K562 (cell line): ENCODE measurements at regions not wholly inside any gene's neighbourhood (a gene's known extent, or its start where the extent isn't known, plus 50 kb on each side); places are given as distances from the start of the nearest gene placed in this dataset.

Experiments
- ATAC-seq: fragments of 200-7000 bp; cut with Tn5 transposase; 3 replicates; pipeline ENCODE4 v1.9.1; 2020; ENCODE audit warnings: moderate library complexity
- BruUV-seq: library from RNA; stranded (reverse); fragments of 400-500 nt; replicated peaks from 2 replicates; lab custom pipeline; 2021; lab: Mats Ljungman, UMichigan
- CTCF ChIA-PET: fragments of 300-600 bp; formaldehyde crosslinking; extraction: SDS; loops from one replicate; lab custom pipeline; 2021; ENCODE audit warnings: low intra/inter-chr PET ratio; lab: Yijun Ruan, JAX
- POLR2A ChIA-PET: fragments of 300-600, 350-650 bp; sonication (Branson Sonifier 250); formaldehyde crosslinking; extraction: SDS; loops from one replicate; lab custom pipeline; 2021; ENCODE audit warnings: antibody characterized with exemption, inconsistent platforms; lab: Yijun Ruan, JAX
- DNase-seq, 4 experiments: peaks; one replicate each; pipeline versions ENCODE4 v3.0.0 to v3.0.0-alpha.2; 2011 to 2018; ENCODE audit warnings: low spot score in 3 of 4, mixed read lengths in 3 of 4; ENCODE audit errors: extremely low read depth in 1 of 4
- FAIRE-seq: peaks from 2 replicates; lab custom pipeline; 2011; peaks lifted over from hg19 to GRCh38; lab: Jason Lieb, UNC
- H2AFZ ChIP-seq: 2 replicates; pipeline ENCODE4 v1.6.0; 2011; ENCODE audit warnings: low read depth, low read length, control low read depth, inconsistent platforms
- H3K27ac ChIP-seq: fragments of 200-600 bp; 3 replicates; pipeline ENCODE4 v1.8.0; 2011; ENCODE audit warnings: low read depth, mild to moderate bottlenecking, control low read depth, inconsistent platforms, low read length, moderate library complexity, mixed read lengths; ENCODE audit errors: extremely low read depth
- H3K27me3 ChIP-seq, 2 experiments: fragments of 300-600 bp in 1 of 2; 2 replicates in 1 of 2; 3 replicates in 1 of 2; pipeline versions ENCODE4 v1.6.0 to v1.8.0; 2011; ENCODE audit warnings: inconsistent platforms in 2 of 2, low read length in 2 of 2, mild to moderate bottlenecking in 1 of 2, mixed read lengths in 1 of 2, moderate library complexity in 1 of 2; ENCODE audit not compliant: control insufficient read depth in 2 of 2, insufficient read depth in 2 of 2
- H3K36me3 ChIP-seq: fragments of 300-600 bp; 3 replicates; pipeline ENCODE4 v1.8.0; 2011; ENCODE audit warnings: mild to moderate bottlenecking, low read length, inconsistent platforms; ENCODE audit not compliant: control insufficient read depth, insufficient read depth
- H3K4me1 ChIP-seq, 2 experiments: fragments of 200-600 bp in 1 of 2; replicated peaks in 1 of 2; 2 replicates in 1 of 2; 3 replicates in 1 of 2; pipeline versions ENCODE4 v1.5.1 to v1.8.0; 2011; ENCODE audit warnings: inconsistent platforms in 2 of 2, low read length in 2 of 2, mild to moderate bottlenecking in 1 of 2, mixed read lengths in 1 of 2, moderate library complexity in 1 of 2; ENCODE audit not compliant: control insufficient read depth in 2 of 2, insufficient read depth in 2 of 2
- H3K4me2 ChIP-seq: 2 replicates; pipeline ENCODE4 v1.6.1; 2011; ENCODE audit warnings: low read length, control low read depth, inconsistent platforms, mixed read lengths; ENCODE audit not compliant: insufficient read depth
- H3K4me3 ChIP-seq: fragments of 200-600 bp; sonication (generic), shearing (Covaris generic); 2 replicates; pipeline ENCODE4 v1.5.1; 2016; ENCODE audit warnings: control low read depth, inconsistent platforms
- H3K79me2 ChIP-seq: fragments of 200-600 bp; 3 replicates; pipeline ENCODE4 v1.8.0; 2011; ENCODE audit warnings: low read length, inconsistent platforms; ENCODE audit not compliant: control insufficient read depth, insufficient read depth
- H3K9ac ChIP-seq, 2 experiments: 2 replicates each; pipeline versions ENCODE4 v1.6.0 to v1.6.1; 2011; ENCODE audit warnings: low read depth in 2 of 2, low read length in 2 of 2, control low read depth in 1 of 2, inconsistent platforms in 1 of 2, mild to moderate bottlenecking in 1 of 2, mixed read lengths in 1 of 2; ENCODE audit not compliant: insufficient read depth in 1 of 2
- H3K9me1 ChIP-seq: one replicate; pipeline ENCODE4 v1.6.0; 2011; ENCODE audit warnings: inconsistent platforms, mild to moderate bottlenecking, low read length, moderate library complexity; ENCODE audit not compliant: control insufficient read depth, insufficient read depth
- H3K9me3 ChIP-seq: replicated peaks from 2 replicates; pipeline ENCODE4 v1.5.1; 2011; ENCODE audit warnings: low read depth, low read length, inconsistent platforms; ENCODE audit not compliant: control insufficient read depth, insufficient read depth
- H4K20me1 ChIP-seq: replicated peaks from 2 replicates; pipeline ENCODE4 v1.6.1; 2011; ENCODE audit warnings: low read length, inconsistent platforms, mixed read lengths; ENCODE audit not compliant: control insufficient read depth, insufficient read depth
- BHLHE40 ChIP-seq: IDR thresholded peaks from 2 replicates; pipeline ENCODE4 v1.6.1; 2011; ENCODE audit warnings: low read length, improper control_type of control experiment
- CTBP1 ChIP-seq: fragments of 450-650 bp; IDR thresholded peaks from 2 replicates; pipeline ENCODE4 v1.6.1; 2016; ENCODE audit warnings: borderline replicate concordance
- HDAC6 ChIP-seq: IDR thresholded peaks from 2 replicates; pipeline ENCODE4 v1.6.1; 2012; ENCODE audit warnings: low read depth, mild to moderate bottlenecking, control low read depth, inconsistent platforms, low read length, moderate library complexity
- HSF4 ChIP-seq: fragments of 250-450 bp; sonication (Bioruptor Pico); IDR thresholded peaks from 2 replicates; pipeline ENCODE4 v2.1.2; 2022; ENCODE audit warnings: mild to moderate bottlenecking, moderate library complexity, borderline replicate concordance
- PHF8 ChIP-seq: fragments of 200-600 bp; sonication (generic); IDR thresholded peaks from 2 replicates; pipeline ENCODE4 v1.6.1; 2012; ENCODE audit warnings: mixed run types, mild to moderate bottlenecking, inconsistent platforms, low read length, moderate library complexity, borderline replicate concordance
- SRSF9 ChIP-seq: fragments of 200-400 bp; formaldehyde crosslinking; IDR thresholded peaks from 2 replicates; pipeline ENCODE4 v1.6.1; 2017; ENCODE audit warnings: low read depth, low read length, borderline replicate concordance
- TAF15 ChIP-seq: fragments of 200-400 bp; formaldehyde crosslinking; IDR thresholded peaks from 2 replicates; pipeline ENCODE4 v1.6.1; 2017; ENCODE audit warnings: mild to moderate bottlenecking, low read depth, low read length, moderate library complexity
- WHSC1 ChIP-seq: IDR thresholded peaks from one replicate; pipeline ENCODE4 v1.6.1; 2012; ENCODE audit warnings: low read length, control low read depth, inconsistent platforms
- ZNF146 ChIP-seq: IDR thresholded peaks from one replicate; pipeline ENCODE4 v1.6.1; 2018; ENCODE audit warnings: missing compliant biosample characterization; ENCODE audit not compliant: unreplicated experiment
- ZNF586 ChIP-seq: fragments of 450-650 bp; formaldehyde crosslinking; conservative IDR thresholded peaks from 2 replicates; pipeline ENCODE4 v1.4.0; 2020; ENCODE audit warnings: mild to moderate bottlenecking, moderate library complexity
- ZNF707 ChIP-seq: fragments of 250-450 bp; sonication (Bioruptor Pico); conservative IDR thresholded peaks from 2 replicates; pipeline ENCODE4 v1.8.0; 2022; ENCODE audit warnings: inconsistent platforms, mild to moderate bottlenecking, moderate library complexity
- WGBS: fragments of 100-300 bp; shearing (Covaris generic); methylation state at CpG from one replicate; pipeline ENCODE4 v1.1.6; 2016; ENCODE audit warnings: low coverage, mixed read lengths; ENCODE audit not compliant: insufficient coverage; ENCODE audit errors: missing lambda C conversion rate; 5-methylcytosine and 5-hydroxymethylcytosine counted together
- in situ Hi-C: fragments of 300-500 bp; cut with MboI; formaldehyde crosslinking; loops from 4 replicates; pipeline ENCODE4 v1.15.0; 2018; ENCODE audit warnings: inconsistent platforms, mixed read lengths
- intact Hi-C: fragments of 100-400 bp; cut with micrococcal nuclease; formaldehyde crosslinking; loops from 2 replicates; pipeline ENCODE4 v1.14.2; 2022
- TF ChIP-seq, protein P1 (sequence below), 2 experiments: fragments of 200-800 bp in 1 of 2; sonication (Bioruptor generic) in 1 of 2; sonication (generic) in 1 of 2; formaldehyde crosslinking in 1 of 2; IDR thresholded peaks in 1 of 2; conservative IDR thresholded peaks in 1 of 2; 2 replicates each; pipeline versions ENCODE4 v1.5.0 to v1.6.1; 2016 to 2020; ENCODE audit warnings: missing compliant biosample characterization in 1 of 2, missing genetic modification characterization in 1 of 2, missing genetic modification reagents in 1 of 2
- TF ChIP-seq, protein P2 (sequence below): fragments of 450-650 bp; formaldehyde crosslinking; conservative IDR thresholded peaks from 2 replicates; pipeline ENCODE4 v1.4.0; 2022; ENCODE audit warnings: mild to moderate bottlenecking, missing genetic modification characterization

DNA sequence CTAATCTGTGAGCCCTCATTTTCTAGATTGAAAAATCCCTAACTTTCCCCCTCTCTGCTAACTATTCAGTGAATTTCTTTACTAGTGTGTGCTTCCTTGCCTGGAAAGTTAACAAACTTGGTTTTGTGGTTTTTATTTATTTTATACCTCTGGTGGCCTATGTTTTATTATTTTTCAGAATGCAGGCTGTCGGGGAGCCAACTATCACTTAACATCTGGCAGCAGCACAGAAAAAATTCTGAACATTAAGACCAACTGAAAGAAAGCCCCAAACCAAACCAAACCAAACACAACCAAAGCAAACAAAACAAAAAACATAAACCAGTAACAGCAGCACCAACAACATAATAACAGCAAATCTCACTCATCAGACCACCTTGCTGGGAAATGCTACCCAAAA, 109.0 kb upstream of the KL start:
- intact Hi-C loops: no loop called here
- in situ Hi-C loops: no loop called here
- H3K79me2 ChIP-seq: no peaks in the 10 kb centered on the region

DNA sequence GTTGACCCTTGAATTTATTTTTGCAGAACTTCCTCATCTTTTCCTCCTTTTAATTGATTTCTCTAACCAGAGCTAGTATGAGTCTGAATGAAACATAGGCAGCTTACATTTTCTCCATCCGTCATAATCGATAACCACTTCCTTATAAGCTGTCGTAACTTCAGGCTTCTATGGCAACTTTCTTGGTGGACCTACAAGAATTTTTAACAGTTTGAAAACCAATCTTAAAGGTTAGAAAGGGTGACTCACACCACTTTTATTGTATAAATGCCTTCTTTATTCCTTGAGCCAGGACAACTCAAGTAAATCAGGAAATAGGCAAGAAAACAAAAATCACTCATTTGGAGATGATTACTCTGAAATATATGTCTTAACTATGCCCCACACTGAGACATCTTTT, 105.7 kb upstream of the KL start:
- intact Hi-C loops (no loop called here), in situ Hi-C loops (no loop called here)
- Histone ChIP-seq H3K9me1 (no peaks in the 10 kb centered on the region), H3K4me3 (no peak overlapping the region), H3K79me2 (no peaks in the 10 kb centered on the region), H3K4me1 (no peaks in the 10 kb centered on the region), H3K27me3 (no peaks in the 10 kb centered on the region), H3K9ac (no peak overlapping the region), H3K27ac (no peak overlapping the region), H4K20me1 (no peaks in the 10 kb centered on the region), H3K36me3 (no peaks in the 10 kb centered on the region), H3K4me2 (no peak overlapping the region), H2AFZ (no peak overlapping the region), H3K9me3 (no peaks in the 10 kb centered on the region)
- DNase-seq: no peak
- no TSS peak for BruUV-seq
- ATAC-seq: no peak
- no peak for FAIRE-seq
- TF ChIP-seq, protein P1, sequence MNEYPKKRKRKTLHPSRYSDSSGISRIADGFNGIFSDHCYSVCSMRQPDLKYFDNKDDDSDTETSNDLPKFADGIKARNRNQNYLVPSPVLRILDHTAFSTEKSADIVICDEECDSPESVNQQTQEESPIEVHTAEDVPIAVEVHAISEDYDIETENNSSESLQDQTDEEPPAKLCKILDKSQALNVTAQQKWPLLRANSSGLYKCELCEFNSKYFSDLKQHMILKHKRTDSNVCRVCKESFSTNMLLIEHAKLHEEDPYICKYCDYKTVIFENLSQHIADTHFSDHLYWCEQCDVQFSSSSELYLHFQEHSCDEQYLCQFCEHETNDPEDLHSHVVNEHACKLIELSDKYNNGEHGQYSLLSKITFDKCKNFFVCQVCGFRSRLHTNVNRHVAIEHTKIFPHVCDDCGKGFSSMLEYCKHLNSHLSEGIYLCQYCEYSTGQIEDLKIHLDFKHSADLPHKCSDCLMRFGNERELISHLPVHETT (CRISPR knock-in tag; conservative IDR thresholded peaks at IDR 0.05 in 1 of 2, IDR thresholded peaks at IDR 0.05 in 1 of 2): no peak
- TF ChIP-seq HSF4 (CRISPR knock-in tag) (no peak), BHLHE40 (no peak), WHSC1 (no peak), SRSF9 (no peak), CTBP1 (no peak), HDAC6 (no peak), ZNF707 (CRISPR knock-in tag) (no peak)
- ChIA-PET POLR2A (interaction anchor here (0.7 kb wide), 1 partner anchor 128 kb away, joined by 3 read pairs; no protein-coding TSS in a partner anchor), CTCF (no interaction called here)
- 6% methylated on average over 3 of the region's 3 CpGs for WGBS

More for the DNA sequence above, 109.0 kb upstream of the KL start:
- FAIRE-seq (no peak), DNase-seq (no peak), ATAC-seq (no peak)
- H2AFZ ChIP-seq: no peak overlapping the region
- H3K9me1 ChIP-seq: no peaks in the 10 kb centered on the region
- no peak overlapping the region for H3K4me2 ChIP-seq
- no peaks in the 10 kb centered on the region for H3K36me3 ChIP-seq
- no peak overlapping the region for H3K27ac ChIP-seq
- no peak overlapping the region for H3K9ac ChIP-seq
- no peaks in the 10 kb centered on the region for H4K20me1 ChIP-seq
- H3K9me3 ChIP-seq: no peaks in the 10 kb centered on the region
- POLR2A ChIA-PET: no interaction called here
- TF ChIP-seq TAF15 (no peak), PHF8 (no peak), ZNF146 (CRISPR knock-in tag) (no peak), ZNF586 (CRISPR knock-in tag) (no peak)
- TF ChIP-seq, protein P2, sequence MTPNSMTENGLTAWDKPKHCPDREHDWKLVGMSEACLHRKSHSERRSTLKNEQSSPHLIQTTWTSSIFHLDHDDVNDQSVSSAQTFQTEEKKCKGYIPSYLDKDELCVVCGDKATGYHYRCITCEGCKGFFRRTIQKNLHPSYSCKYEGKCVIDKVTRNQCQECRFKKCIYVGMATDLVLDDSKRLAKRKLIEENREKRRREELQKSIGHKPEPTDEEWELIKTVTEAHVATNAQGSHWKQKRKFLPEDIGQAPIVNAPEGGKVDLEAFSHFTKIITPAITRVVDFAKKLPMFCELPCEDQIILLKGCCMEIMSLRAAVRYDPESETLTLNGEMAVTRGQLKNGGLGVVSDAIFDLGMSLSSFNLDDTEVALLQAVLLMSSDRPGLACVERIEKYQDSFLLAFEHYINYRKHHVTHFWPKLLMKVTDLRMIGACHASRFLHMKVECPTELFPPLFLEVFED: no peak
- TF ChIP-seq, all 486 proteins: peak for 0
- CTCF ChIA-PET: no interaction called here
- no peaks in the 10 kb centered on the region for H3K27me3 ChIP-seq
- no peak overlapping the region for H3K4me3 ChIP-seq
- 0% methylated on average over 1 of the region's 1 CpG for WGBS
- no TSS peak for BruUV-seq
- H3K4me1 ChIP-seq: no peaks in the 10 kb centered on the region
